Activated CD8-positive, alpha-beta memory T cell treated with anti-CD3 and anti-CD28 coated beads, Interleukin-2, amount 50 U/mL, for 48 hours (primary cell): ENCODE measurements at regions not wholly inside any gene's neighbourhood (a gene's known extent, or its start where the extent isn't known, plus 50 kb on each side); places are given as distances from the start of the nearest gene placed in this dataset.
"Not testable (repeated sequence)": the region's sequence is repeated elsewhere in the genome, so short reads cannot be mapped to it uniquely, and the experiment has no call there.

ENCODE experiments used
- DNase-seq: peaks from one replicate; pipeline ENCODE4 v3.0.0-alpha.2; 2020

DNA sequence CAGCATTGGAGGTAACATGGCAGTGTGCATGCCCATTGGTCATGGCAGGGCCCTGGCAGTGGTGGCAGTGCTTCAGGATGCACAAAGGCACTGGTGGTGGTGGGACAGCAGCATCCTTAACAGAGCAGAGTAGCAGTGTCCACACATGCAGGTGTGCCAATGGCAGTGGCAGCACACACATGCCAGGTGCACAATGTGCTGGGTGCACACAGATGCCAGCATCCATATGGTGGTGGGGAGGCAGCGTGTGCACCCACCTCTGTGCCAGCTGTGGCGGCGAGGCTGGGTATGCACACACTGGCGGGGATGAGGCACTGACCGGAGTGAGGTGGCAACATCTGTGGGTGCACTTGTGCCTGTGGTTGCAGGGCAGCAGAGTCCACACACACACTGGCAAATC is 150.6 kb downstream of the SI start:
- no peak for DNase-seq

DNA sequence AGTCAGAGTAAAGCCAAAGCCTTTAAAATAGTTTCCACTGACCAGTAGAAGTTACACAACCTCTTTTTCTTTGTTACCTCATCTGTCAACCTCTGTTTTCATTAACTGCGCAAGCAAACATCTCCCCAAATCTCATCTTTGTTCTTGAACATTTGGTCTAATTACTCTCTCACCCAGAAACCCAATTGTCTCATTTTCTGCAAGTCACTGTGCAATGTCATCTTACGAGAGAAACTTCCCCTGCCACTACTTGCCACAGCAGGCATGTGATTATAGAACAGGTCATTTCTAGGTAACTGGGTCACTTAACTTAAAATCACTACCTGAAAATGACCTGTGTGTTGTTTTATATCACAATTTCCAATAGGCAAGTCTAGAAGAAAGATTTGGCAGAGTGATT is 159.4 kb downstream of the SI start:
- no peak for DNase-seq

DNA sequence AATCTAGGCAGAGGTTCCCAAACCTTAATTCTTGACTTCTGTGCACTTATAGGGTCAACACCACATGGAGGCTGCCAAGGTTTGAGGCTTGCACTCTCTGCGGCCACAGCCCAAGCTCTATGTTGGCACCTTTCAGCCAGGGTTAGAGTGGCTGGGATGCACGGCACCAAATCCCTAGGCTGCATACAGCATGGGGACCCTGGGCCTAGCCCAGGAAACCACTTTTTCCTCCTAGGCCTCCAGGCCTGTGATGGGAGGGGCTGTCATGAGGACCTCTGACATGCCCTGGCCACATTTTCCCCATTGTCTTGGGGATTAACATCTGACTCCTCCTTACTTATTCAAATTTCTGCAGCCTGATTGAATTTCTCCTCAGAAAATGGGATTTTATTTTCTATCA is 165.4 kb downstream of the SI start:
- DNase-seq: no peak

DNA sequence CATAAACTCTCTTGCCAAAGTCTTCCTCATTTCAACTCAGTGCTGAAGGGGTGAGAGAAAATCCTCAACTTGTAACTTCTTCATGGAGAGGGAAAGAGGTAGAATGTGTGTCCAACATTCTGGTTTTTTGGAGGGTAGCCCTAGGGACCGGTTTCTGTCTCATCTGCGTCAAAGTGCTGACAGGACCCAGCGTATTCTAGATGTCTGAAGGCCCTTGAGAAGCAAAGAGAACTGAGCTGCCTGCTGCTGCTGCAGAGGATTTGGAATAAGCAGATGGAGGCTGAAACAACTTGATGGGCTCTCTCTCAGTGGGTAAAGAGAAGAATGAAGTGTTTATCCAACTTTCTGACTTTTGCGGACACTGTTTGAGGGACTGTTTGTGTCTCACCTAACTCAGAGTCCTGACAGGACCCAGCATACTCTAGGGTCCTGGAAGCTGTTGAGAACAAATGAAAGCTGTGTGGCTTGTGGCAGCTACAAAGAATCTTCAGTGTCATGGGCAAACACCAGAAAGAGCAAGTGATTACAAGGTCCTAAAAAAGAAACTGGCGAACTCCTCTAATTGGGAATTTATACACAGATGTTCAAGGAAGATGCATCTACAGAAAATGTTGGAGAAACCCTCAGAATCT is 174.4 kb downstream of the SI start:
- DNase-seq: no peak

DNA sequence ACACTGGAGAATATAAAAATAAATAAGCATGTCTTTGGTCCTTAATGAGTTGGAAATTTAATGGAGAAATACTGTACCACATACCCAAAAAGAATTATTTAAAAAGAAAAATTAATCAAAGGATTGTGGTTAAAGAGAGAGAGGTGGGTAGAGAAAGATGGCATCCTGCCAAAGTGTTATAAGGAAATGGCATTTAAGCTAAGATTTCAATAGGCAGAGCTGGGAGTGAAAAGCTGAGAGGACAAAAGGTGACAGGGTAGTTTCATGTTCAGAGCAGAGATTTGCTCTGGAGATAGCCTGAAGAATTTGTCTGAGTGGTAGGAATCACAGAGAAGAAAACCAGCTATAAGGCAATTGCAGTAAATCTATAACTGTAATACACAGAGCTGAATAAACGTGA is 181.0 kb downstream of the SI start:
- no peak for DNase-seq

DNA sequence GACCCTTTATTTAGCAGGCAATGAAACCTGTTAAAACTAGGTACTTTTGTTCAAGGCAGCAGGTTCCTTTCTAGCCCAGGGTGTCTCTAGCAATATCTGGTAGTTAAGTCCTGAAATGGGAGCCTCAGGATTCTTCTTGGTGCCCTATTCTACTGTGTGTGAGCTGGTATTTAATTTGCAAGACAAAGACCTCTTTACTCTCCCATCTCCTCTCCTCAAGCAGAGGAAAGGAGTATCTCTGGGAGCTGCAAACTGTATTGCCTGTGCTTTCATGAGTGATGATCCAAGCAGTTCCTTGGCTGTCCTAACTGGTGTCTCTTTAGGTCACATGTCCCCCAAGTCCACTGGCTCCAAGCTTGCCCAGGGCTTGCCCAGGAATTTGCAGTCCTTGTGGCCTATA is 188.2 kb downstream of the SI start:
- DNase-seq: no peak

DNA sequence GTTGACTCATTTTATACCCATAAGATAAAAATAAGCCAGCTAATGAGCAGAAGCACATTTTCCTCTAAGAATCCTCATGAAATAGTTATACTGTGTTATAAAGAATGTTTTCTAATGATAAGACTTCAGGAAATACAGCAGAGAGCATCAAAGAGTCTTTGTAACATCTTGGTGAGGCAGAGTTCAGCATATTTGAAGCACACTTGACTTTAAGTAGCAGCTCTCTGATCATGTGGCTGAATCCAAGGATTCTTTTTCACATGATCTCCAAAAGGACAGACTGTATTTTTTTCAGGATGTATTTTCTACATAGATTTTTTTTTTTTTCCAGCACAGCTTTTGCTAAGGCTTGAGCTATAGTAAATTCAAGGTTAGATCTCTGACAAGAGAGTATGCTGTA is 195.1 kb downstream of the SI start:
- DNase-seq: no peak

DNA sequence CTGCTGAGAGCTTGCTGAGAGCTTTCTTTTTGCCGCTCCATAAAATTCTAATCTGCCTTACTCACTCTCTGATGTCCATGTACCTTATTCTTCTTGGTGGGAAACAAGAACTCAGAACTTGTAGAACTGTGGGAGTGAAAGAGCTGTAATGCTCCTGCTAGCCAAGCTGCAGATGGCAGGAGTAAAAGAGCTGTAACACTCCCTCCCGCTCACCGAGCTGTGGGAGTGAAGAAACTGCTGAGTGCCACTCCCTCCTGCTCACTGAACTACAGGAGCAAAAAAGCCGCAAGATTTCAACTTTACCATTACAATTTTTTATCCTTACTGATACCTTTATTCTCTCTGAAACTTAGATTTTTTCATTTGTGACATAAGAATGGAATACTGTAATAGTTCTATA is 199.1 kb downstream of the SI start:
- DNase-seq: no peak

DNA sequence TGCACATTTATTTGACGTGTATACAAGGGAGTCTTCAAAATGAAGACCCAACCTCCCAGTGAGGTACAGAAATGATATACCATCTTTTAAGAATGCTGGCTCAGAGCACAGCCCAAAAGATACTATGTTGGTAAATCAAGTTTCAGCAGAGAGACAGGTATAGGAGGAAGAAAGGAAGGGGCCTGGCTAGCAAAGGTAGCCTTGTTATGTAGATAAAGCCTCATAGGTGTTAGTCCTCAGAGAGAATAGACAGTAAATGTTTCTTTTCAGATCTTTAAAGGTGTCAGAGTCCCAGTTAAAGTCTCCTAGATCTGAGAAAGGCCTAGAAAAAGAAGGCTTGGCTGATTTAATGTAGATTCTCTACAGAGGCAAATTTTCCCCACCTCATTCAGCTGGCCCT is 213.8 kb downstream of the SI start:
- DNase-seq: no peak

DNA sequence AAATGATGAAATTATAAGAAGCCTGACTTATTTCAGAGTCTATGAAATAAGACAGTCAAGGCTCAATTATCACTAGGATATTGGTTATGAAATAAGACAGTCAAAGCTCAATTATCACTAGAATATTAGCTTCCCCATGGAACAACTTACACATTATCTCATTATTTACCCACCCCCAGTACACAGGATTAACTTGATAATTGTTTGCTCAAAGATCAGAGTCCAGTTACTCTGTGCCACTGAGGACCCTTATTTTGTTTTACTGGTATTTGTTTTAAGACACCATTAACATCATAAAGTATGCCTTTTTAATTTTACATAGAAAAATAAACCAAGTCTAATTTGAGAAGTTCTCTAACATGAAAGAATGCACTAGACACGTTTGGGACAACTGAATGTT is 225.4 kb downstream of the SI start:
- DNase-seq: no peak

DNA sequence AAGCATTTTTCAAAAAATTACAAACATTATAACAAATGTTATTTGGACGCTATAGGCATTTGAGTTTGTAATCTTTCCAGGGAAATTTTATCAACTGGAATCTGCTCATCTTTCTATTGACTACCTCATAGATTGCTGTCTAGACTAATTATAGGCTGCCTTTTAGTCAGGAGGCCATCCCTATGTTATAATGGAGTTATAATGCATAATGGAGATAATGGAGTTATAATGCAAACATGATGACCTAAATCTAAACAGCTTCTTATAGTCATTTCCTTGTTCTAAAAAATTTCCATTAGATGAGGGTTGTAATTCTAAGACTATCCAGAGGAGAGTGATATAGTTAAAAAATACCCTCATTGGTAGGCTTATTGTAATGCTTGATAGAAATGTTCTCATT is 226.4 kb downstream of the SI start:
- DNase-seq: no peak

DNA sequence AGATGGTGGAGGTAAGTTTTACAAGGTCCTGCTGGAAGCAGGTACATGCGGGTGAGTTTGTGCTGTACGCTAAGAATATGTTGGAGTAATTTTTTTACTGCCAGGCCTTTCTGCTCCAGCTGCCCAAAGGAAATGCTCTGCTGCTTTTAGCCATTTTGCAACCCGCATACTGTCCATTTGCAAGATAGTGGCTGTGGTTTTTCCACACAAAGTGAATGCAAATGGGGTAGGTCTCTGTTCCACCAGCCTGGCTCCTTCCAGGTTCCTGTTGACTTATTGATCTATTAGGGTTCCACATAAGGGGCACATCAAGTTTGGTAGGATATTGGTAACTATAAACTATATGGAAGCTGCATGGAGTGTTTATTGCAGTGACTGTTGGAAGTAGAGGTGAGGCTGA is 227.1 kb downstream of the SI start:
- DNase-seq: no peak

DNA sequence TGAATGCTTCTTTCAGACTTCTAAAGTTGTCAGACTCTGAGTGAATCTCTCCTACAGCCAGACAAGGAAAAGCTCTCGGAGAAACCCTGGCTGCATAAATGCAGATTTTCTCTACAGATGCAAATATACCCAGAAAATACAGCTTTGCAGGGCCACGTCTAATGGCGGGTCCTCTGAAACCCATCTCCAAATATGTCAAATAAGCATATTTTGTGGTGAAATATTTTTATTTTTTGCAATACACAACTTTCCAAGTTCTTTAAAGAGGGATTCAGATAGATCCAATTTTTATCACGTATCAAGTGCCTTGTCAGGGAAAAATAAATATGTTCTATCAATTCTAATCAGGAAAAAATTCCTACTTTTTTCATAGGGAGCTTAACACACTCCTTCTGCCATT is 229.4 kb downstream of the SI start:
- no peak for DNase-seq

DNA sequence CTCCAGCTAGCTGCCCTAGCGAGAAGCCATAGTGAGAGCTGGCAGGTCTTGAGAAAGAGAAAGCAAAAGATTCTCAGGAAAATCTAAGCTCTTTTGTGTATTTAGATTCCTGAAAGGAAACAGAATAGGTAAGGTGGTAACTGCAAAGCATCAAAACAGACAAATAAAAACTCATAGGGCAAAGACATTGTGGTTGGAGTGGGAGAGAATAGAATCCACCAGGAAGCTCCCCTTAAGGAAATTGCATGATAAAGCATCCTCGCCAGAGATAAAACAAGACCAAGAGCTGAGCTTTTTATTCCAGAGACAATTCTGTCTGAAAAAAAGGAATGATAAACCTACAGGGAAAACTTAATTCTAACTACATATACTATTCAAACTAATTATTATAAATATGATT is 232.6 kb downstream of the SI start:
- DNase-seq: no peak

DNA sequence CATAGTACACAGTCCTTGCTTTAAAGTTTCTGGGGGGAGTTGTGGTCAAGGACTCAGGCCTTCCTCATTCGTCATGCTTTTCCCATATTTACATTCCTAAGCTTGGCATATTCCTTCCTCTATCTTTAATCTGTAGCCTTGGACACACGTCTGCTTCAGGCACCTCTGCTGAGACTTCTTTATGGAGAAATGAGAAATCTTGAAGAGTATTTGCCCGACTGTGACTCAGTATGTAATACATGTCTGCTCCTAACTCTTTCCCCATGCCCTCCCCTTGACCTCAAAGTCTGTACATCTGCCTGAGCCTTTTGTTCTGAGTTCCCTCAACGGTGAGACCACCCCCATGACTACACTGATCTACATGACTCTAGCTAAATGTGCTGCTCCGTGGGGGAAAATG is 246.1 kb downstream of the SI start:
- no peak for DNase-seq

DNA sequence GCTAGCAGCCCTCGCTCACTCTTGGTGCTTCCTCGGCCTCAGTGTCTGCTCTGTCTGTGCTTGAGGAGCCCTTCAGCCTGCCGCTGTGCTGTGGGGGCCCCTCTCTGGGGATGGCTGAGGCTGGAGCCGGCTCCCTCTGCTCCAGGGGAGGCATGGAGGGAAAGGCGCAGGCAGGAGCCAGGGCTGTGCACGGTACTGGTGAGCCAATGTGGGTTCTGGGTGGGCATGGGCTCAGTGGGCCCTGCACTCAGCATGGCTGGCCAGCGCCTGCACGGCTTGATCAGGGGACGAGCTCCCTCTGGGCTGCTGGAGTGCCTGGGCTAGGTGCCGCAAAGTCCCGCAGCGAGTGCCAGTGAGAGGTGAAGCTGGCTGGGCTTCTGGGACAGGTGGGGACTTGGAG is 260.0 kb downstream of the SI start:
- no peak for DNase-seq

DNA sequence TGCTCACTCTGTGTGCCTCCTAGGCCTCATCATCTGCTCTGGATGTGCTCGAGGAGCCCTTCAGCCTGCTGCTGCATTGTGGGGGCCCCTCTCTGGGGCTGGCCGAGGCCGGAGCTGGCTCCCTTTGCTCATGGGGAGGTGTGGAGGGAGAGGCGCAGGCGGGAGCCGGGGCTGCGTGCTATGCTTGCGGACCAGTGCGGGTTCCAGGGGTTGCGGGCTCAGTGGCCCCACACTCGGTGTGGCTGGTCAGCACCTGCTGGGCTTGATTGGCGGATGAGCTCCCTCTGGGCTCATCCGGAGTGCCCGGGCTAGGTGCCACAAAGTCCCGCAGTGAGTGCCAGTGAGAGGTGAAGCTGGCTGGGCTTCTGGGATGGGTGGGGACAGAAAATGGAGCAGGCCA is 264.2 kb downstream of the SI start:
- DNase-seq: no peak

DNA sequence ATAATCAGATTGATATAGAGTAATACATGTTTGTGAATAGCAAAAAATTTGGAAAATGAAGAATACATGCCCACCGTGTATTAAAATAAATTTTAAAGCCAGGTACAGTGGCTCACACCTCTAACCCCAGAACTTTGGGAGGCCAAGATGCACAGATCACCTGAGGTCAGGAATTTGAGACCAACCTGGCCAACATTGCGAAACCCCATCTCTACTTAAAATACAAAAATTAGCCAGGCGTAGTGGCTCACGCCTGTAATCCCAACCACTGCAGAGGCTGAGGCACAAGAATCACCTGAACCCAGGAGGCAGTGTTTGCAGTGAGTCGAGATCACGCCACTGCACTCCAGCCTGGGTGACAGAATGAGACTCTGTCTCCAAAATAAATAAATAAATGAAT is 266.3 kb downstream of the SI start:
- no peak for DNase-seq

DNA sequence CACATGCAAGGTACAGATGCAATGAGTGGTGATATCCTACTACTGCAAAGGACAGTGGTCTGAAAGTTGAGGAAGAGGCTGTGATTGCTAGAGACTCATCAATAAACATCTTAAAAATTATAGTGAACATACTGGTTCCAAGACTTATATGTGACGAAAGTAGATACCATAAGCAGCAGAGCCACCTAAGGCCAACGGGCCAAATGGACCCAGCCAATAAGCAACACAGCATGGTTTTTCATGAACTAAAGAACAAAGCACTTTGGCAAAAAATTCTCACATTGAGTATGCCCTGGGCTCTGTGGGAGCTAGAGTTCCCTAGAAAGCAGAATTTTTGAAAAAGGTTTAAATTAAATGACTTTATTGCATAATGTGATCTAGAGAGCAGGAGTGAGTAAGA is 272.1 kb downstream of the SI start:
- no peak for DNase-seq

DNA sequence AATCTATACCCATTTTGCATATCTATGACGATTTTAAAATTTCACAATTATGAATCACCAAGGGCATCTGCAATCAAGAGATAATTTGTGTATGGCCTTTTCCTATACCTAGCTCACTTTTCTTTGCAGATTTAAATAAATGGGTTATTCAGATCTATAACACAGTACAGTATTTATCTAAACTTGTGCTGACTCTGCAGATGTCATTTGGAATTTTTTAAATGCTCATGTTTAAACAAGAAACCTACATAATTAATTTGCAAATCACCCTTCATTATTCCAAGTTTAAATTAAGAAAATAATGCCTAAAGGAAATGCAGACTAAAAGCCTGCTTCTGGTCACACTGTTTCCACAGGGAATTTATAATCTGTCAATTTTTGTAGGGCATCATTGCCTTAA is 284.2 kb downstream of the SI start:
- DNase-seq: no peak

DNA sequence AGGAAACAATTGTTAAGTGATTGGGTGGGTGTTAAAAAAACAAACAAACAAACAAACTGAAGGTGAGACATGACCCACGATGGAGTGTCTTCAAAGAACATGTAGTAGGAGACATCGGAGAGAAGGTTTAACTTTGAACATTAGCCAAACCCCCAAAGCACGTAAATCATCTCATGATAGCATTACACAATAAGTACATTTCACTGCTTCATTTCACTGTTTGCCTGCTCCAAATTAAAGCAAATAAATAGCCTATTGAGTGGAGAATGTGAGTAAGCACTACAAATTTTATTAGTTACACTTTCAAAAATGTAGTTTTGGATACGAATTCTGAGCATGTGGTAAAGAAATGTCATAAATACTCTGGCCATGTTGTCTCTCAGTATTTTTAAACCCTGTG is 287.0 kb downstream of the SI start:
- DNase-seq: no peak

DNA sequence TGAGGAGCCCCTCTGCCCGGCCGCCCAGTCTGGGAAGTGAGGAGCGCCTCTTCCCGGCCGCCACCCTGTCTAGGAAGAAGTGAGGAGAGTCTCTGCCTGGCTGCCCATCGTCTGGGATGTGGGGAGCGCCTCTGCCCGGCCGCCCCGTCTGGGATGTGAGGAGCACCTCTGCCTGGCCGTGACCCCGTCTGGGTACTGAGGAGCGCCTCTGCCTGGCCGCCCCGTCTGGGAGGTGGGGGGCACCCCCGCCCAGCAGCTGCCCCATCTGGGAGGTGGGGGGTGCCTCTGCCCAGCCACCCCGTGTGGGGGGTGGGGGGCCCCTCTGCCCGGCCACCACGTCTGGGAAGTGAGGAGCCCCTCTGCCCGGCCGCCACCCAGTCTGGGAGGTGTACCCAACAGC is 293.9 kb downstream of the SI start:
- DNase-seq: not testable (repeated sequence)

DNA sequence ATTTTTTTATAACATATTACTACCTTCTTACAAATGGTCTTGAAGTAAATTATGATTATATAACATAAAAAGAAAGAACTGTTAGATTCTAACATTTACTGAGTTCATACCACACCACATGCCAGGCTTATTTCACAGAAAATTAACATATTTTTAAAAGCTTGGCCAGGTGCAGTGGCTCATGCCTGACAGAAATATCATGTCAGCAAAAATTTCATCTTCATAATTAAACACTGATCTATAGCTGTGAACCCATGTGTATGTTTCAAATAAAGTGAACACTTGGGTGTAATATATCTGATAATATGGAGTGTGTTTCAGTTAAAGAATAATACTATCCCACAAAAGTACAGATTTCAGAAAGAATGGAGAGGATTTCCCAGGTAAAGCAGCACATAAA is 296.5 kb downstream of the SI start:
- no peak for DNase-seq

DNA sequence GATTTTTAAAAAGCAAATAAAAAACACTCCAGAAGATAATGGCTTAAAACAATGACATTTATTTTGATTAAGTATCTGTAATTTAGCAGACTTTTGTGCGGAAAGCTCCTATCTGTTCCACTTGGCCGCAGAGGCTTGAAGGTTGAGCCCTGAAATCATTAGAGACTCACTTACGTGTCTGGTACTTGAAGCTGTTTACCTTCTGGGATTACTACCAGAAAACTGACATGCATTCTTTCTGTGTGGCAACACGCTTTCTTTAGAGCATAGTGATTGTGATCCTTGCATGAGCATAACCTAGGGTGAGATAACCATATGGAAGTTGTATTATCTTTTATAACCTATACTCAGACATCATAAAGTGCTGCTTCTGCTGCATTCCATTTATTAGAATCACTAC is 298.5 kb downstream of the SI start:
- no peak for DNase-seq

DNA sequence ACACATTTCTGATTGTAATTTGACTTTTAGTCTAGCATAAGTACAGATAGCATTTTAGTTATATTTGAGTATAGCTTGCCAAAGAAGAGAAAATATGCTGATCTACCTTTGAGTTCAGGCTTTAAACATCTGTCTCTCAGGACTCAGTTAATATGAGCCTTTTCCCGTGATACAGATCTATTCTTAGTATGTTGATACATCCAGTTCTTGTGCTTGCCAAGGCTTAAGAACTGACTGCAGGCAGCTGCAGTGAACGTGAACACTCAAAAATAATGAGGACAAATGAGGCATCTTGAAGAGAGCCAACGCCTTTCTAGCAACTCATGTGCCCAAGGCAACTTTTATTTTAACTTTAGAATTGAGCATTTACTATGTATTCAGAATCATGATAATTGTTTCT is 325.5 kb downstream of the SI start:
- DNase-seq: no peak

DNA sequence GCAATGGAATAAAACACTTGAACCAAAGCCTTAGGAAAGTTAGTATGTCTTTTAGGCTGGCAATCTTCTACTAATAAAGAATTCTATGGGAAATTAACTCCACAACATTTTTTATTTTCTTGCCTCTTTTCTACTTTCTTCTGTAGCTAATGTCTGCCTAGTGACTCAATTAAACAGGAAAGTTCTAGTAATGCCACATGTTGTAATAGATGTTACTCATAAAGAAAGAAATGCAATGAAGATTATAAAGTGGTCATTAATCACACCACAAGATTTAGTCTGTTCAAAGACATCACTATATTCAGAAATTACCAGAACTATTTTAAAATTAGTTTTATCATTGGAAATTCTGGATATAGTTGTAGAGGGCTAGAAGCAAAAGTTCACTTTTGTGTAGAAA is 329.7 kb downstream of the SI start:
- no peak for DNase-seq
